ENCODE measurements at regions not wholly inside any gene's neighbourhood (a gene's known extent, or its start where the extent isn't known, plus 50 kb on each side); places are given as distances from the start of the nearest gene placed in this dataset.

- TF ChIP-seq CTCF (IDR thresholded peaks at IDR 0.05) (no peak), ZFX (IDR thresholded peaks at IDR 0.05; ENCODE audit: borderline replicate concordance) (no peak)
Observed at GRCh38 chr2:12456293-12457106, 260.2 kb upstream of the TRIB2 start.

Measured in 22Rv1 (cell line).